CMK (cell line): ENCODE measurements at regions not wholly inside any gene's neighbourhood (a gene's known extent, or its start where the extent isn't known, plus 50 kb on each side); places are given as distances from the start of the nearest gene placed in this dataset.

Experiments used
- DNase-seq: peaks from one replicate; pipeline ENCODE4 v3.0.0-alpha.2; 2010; ENCODE audit warnings: low read depth

DNA sequence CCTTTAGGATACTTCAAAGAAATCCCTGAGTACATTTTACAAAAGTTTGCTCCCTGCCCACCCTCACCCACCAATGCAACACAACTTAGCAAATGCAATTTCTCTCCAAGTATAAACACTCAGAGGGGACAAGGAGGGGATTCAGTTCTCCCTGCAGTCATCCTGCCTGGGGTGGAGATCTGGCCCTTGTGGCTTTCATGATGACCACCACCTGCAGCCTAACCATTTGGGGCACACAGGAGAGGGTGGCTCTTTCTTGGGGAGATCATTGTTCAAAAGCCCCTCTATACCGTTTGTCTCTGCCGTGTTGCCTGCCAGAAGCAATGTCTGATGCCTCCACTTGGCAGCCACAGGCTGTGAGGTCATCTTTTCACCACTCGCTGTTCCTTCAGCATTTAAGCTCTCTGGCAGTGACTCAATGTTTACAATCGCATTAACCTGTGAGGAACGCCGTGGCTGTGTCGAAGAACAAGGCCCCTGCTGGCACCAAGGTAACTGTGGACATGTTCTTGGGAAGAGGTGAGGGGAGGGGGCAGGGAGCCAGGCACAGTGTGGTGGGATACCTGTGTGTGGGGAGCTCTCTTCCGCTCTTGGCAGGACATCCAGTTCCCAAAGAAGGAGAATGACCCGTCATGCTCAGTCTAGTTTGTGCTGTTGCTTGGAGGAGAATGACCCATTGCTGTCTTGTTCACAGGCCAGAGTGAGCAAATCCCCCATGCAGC, 103.9 kb upstream of the DUSP10 start:
- no peak for DNase-seq

DNA sequence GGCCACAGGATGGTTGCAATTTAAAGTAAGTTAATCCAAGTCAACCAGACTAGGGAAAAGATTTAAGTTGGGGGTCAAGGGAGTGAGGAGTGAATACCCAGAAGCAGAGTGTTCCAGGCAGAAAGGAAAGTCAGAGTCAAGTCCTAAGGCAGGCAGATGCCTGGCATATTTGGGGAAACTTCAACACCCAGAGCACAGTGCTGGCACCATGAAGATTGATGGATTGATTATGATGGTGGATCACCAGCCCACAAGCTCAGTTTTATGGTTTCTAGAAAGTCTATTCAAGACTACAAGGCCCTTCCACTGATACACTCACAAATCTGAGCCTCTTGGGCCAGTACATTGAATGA, 100.1 kb upstream of the DUSP10 start:
- DNase-seq = no peak

DNA sequence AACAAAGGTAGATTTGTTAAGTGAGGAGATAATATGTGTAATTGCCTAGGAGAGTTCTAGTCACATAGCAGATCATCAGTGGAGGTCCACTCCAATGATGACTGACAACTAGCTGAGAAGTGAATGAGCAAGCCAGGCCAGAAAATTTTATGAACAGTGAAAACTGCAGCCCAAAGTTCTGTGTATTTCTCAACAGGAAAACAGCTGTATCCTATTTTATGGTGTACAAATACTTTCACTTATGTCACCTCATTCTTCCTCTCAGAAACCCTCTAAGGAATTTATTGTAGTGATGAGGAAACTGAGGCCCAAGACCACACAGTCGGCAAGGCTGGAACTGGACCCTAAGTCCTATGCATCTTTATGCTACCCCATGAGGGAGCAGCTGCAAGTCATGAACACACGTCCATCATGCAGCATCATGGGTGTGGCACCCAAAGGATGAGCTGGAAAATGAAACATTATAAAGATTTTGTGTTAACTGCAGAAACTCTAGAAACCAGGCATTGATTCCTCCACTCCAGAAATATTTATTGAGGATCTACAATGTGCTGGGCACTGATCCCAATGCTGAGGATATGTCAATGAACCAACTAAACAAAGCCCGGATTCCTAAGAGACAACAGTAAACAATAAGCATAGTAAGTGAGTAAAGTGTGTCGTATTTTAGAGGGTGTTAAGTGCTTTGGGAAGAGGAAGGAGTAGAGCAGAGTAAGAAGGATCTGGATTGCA, 99.5 kb upstream of the DUSP10 start:
- no peak for DNase-seq

DNA sequence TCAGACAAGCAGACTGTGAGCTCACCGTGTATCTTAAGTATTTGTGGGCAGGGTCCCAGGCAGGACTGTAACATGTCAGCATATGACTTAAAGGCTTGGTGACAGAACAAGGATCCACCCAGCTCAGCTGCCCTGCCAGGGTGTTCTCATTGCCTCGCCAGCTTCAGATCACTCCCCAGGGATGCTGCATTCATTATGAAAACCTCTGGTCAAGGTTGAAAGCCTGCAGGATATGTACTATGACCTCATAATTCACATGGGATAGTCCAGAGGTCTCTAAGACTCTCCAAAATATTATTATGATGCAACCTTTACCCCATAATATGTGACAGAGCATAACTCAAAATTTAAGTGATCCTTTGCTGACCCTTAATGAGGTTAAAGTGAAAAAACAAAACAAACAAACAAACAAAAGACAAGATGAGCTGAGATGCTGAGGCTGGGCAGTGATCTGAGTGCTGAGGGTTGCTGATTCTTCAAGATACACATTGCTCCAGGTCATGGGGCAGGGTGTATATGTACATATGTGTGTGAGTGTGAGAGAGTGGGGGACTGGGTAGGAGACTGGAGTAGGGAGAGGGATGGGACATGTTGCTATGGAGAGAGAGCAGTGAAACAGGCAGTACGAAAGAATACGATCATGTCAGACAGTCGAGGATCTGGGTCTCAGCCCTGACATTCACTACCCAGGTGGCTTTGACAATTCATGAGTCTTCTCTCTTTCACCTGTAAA, 98.8 kb upstream of the DUSP10 start:
- DNase-seq = no peak

DNA sequence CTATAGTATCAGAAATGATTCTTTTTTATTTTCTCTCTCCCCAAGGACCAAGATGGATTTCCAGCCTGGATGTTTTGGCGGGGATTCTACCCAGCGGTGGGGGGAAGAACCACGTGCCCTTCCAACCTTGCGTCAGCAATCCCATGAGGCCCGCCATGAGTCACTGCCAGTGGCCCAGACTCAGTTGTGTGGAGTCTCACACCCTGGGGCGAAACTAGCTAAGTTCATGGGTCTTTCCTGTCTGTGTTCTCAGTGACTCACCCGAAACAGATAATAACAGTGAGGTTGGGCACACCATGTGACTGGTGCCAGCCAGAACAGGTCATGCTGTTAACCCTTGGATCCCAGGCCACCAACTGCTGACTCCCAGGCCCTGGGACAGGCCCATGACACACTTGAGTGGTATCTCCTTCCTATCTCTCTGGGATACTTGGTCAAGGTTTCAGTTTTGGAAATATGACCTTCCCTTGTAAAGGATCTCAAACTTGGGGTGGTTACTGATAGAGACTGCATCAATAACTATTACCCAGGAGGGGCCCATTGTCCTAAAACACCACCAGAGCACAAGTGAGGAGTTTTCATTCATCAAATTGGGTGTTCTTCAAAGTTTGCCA, 98.0 kb upstream of the DUSP10 start:
- no peak for DNase-seq

DNA sequence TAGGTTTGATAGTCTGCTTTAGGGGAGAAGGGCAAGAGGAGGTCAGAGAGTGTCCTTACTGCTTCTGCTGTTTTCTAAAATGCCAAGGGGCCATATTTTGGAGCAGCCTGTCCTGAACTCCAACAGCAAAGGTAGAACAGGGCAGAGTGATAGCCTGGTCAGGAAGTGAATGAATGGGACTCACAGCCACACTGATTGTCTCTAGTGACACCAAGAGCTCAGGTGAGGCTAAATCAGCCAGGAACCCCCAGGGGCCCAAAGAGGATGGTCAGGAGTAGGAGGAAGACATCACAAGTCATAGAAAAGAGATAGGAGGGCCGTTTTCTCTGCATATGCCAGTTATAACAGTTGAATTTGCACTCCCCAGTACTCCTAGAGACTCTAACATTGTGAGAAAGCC, 97.4 kb upstream of the DUSP10 start:
- DNase-seq = no peak

DNA sequence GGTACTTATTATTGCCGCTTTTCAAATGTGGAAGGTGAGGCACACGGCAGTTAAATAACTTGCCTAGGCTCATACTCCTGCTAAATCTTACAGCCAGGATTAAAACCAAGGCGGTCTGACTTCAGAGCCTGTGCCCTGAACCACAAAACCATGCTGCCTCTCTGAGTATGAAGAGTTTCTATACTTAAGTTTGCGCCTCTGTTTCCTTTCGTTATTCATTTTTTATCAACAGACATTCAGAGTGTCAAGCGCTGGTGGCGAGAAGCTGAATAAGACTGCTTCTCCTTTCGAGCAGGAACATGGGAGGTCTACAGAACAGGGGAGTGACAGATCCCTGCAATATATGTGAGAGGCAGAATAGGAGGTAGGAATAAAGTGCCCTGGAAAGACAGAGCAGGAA, 96.0 kb upstream of the DUSP10 start:
- no peak for DNase-seq

DNA sequence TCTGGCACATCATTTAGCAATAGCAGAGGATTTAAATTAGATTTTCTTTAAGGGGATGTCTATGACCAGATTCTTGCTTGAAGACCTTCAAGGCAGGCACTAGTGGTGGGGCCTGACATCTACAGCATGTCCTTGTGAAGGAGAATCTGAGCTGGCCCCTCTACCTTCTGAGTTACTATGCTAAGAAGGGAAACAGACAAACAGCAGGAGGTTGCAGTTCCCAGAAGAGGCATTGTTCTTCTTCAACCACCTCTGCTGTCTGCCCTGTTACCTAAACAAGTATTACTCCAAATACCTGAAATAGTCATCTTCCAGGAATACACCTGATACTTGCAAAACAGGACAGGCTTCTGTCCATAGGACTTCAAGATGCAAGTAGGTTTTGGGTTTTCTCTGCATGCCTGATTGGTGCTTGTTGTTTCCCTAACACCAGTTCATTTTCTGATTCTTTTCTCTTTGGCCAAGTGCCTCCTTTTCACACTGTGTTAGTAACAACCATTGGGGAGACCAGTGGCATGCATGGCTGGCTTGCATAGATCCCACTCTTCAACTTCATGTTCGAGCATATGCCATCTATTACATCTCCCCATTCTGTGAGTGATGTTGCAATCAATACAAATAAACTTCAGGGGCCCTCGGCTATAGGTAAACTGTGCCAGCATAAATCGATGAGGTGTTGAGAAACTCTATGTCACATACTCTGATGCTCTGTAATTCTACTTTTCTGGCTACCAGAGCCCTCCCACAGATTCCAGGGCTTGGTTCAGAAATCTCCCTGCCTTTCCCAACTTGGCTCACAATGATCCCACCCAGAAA, 93.0 kb upstream of the DUSP10 start:
- no peak for DNase-seq

DNA sequence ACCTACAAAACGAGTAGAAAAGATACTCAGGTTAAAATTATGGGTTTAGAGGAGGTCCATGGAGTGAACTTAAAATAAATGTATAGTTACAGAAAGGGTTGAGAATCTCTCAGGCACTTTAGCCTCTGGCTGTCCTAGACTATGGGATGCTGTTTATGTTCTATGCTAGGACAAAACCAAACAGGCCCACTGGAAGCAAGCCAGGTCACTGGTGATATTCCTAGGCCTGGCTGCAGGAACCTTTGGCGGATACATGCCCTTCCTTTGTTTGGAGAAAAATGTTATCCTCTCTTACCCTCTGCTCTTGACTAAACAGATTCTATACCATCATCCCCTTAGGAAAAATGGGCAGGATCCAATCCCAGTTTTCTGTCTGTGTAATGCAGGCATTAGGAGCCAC, 90.7 kb upstream of the DUSP10 start:
- DNase-seq = no peak

DNA sequence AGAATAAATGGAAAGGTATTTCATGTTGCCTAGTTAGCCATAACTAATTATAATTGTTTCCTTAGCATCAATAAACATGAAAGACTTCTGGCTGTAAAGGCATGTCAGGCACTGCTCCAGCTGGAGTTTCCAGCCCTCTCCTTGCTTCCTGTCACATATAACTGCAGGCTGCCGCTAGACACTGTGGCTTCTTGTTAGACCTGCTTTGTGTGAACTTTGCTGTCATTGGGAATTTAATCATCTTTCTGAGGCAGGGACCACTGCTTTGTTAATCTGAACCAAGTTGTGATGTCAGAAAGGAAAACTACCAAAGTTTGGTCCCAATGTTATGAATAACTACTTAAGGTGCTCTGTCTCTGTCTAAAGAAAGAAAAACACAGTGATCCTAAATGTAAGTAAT, 90.3 kb upstream of the DUSP10 start:
- no peak for DNase-seq

DNA sequence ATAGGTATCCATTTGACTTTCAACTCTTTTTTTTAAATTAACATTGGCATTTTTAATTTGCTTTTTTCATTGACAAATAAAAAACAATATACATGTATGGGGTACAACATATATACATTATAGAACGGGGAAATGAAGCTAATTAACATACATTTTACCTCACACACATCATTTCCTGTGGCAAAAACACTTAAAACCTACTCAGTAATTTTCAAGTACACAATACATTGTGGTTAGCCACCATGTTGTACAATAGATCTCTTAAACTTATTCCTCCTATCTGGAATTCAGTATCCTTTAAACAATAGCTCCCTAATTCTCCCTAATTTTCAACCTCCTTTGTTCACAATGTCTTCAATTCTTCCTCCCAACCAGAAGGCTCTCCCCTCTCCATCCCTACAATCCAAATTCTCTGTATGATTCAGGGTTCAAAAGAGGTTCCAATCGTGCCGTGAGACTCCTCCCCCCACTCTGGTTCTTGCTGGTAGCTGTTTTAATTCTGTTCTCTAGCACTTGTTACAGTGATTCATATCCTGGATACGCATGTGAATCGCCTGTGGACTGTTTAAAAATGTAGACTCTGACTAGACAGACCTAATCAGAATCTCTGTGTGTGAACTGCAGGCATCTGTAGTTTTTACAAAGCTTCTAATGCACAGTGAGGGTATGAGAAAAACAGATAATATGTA, 87.6 kb upstream of the DUSP10 start:
- DNase-seq = no peak

DNA sequence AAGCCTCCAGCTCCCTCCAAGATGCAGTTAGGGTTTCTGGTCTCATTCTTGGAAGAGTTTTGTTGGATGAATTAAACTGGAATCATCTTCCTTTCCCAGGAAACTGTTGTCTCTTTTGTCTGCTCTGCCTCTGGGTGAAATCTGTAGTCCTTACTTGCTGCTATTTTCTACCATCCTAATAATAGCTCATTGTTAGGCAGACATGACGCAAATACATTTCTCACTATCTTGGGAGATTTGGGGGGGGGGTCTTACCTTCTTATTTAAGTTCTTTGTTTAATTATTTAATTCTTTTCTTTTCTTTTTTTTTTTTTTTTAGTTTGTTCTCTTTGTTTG, 85.4 kb upstream of the DUSP10 start:
- no peak for DNase-seq

DNA sequence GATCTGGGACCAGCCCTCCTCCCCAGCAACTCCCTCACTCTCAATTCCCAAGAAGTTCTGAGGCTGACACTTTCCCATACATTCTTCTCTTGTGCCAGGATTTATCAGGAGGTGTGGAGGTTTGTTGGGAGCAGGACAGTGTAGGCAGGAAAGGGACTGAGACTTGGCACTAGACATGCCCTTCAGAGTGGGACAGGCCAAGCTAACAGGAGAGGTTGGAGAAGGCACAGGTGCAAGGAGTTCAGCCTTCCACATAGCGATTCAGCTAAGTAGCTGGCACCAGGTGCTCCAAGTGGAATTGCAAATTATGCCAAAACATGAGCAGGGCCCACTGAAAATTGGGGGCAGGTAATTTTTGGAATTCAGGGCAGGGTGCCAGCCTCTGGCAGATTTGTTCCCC, 83.0 kb upstream of the DUSP10 start:
- DNase-seq = no peak

DNA sequence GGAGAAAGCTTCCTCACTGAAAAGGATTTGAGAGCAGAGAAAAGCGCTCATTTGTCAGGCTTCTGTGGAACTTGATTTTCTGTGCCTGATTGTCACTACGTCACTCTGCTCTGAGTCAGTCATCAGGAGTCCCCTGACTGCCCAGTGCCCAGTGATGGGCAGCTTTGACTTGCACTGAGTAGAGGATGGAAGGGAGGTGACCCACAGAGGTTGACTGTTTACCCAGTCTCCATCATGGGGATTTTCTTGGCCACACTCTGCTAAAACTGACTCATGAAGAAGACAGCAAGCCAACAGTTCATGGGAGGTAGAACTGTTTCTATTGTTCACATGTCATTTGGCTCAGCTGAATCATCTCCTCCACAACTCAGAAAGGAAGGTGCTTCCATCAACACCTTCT, 82.1 kb upstream of the DUSP10 start:
- no peak for DNase-seq

DNA sequence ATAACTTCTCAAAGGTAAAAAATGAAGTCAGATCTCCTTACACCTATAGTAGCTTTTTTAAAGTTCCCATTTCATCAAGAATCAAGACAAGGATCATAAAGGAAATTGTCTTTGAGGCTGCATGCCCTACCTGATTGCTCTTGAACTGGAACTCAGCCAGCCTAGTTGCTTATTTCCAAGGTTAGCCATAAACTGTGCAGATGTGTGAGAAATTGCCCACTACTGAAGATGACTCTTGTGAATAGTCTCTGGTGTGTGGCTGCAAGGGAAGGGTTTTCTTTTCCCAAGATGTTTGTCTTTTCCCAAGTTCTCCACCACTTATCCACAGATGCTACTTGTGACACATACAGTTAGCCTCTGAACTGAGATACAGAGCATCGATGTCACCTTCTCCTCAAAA, 81.7 kb upstream of the DUSP10 start:
- DNase-seq = no peak

DNA sequence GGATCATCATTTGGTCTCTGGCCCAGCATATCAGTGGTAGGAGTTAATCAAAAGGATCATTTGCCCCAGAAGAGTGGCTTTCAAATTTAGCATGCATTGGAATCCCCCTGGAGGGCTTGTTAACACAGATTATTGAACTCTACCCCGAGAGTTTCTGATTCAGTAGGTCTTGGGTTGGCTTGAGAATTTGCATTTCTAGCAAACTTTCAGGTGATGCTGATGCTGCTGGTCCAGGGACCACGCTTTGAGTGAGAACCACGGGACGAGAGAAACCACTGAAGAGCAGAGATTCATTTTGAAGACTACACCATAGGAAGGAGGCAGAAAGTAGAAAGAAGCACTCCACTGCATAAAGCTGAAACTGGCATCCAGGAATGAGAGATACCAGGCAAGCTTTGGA, 81.3 kb upstream of the DUSP10 start:
- no peak for DNase-seq

DNA sequence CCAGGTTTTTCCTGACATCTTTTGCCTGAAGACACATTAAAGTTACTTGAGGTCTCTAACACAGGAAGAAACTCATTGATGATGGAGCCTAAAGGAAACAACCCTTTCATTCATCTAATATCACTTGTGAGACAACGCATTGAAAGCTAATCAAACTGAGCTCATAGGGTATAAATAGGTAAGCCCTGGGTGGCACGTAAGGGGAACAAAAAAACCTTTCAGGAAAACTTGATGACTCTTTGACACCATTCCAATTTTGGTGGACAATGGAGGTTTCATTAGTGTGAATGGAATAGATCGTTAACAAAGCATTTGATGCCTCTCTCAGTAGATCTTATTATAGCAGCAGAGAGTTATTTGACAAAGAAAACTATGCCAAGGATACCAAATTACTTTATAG, 80.7 kb upstream of the DUSP10 start:
- no peak for DNase-seq

DNA sequence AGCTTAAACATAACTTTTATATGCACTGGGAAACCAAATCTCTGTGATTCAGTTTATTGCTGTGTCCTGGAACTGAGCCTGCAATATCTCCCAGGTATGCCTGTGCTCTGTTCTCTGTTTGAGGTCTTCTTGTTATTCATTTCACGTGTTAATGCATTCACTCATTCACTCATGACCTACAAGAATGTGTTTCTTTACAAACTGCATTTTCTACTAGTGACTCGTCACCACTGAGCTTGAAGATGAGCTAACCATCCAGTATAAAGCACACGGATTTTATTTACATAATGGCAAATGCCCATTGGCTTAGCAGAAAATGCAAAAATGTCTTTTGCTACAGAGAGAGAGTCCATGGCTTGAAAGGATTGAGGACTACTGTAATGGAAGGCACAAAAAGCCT, 75.0 kb upstream of the DUSP10 start:
- DNase-seq = no peak

DNA sequence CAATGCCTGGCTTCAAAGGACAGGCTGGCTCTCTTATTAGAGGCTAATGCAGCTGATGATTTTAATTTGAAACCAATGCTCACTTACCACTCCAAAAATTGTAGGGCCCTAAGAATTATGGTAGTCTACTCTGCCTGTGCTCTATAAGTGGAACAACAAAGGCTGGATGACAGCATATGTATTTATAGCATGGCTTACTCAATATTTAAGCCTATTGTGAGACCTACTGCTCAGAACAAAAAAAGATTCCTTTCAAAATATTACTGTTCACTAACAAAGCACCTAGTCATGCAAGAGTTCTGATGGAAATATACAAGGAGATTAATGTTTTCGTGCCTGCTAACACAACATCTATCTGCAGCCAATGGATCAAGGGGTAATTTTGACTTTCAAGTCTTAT, 73.8 kb upstream of the DUSP10 start:
- DNase-seq = no peak

DNA sequence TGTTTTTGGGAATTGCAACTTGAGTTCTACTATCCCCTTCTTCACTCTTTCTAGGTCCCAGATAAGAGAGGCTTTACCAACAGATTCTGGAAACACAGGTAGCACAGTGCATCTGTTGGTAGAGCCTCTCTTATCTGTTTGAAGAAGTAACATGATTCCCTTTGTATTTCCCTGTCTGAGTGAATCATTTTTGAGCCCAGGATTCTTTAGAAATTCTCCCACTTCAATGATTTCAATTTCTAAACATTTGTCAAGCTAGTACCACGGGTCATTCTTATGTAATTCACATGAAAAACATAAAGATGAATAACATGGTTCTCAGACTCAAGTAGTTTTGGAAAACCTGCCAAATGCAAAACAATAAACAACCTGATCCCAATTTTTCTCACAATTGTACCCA, 72.0 kb upstream of the DUSP10 start:
- no peak for DNase-seq

DNA sequence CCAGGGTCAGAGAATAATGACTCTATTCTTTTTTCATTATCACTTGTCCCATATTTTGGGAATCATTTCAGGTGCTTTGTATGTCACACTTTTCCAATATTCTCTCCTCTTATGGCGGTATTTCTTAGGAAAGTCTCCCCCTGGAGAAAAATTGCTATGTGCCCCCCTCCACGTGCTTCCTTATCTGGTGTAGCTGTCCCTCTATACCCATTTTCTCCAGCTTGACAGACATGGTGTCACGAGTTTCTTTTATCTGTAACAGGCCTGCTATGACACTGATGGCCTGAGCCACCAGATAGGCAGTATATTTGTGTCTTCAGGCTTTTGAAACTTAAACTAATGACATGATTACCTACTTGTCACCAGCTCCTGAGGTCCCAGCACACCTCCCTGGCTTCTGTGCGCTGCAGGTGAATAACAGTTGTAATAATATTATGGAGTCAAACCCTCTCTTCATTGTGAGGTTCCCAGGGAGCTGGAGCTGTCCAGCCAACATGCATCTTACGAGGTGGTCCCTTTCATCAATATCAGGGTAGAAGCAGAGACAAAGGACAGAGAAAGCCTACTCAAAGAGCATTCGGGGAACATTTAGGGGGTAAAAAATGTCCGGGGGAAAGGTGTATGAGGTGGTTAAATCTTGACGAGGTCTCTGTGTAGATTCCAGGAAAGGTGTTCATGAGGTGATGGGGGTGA, 71.2 kb upstream of the DUSP10 start:
- no peak for DNase-seq
